ENCODE measurements at regions not wholly inside any gene's neighbourhood (a gene's known extent, or its start where the extent isn't known, plus 50 kb on each side); places are given as distances from the start of the nearest gene placed in this dataset.

DNA sequence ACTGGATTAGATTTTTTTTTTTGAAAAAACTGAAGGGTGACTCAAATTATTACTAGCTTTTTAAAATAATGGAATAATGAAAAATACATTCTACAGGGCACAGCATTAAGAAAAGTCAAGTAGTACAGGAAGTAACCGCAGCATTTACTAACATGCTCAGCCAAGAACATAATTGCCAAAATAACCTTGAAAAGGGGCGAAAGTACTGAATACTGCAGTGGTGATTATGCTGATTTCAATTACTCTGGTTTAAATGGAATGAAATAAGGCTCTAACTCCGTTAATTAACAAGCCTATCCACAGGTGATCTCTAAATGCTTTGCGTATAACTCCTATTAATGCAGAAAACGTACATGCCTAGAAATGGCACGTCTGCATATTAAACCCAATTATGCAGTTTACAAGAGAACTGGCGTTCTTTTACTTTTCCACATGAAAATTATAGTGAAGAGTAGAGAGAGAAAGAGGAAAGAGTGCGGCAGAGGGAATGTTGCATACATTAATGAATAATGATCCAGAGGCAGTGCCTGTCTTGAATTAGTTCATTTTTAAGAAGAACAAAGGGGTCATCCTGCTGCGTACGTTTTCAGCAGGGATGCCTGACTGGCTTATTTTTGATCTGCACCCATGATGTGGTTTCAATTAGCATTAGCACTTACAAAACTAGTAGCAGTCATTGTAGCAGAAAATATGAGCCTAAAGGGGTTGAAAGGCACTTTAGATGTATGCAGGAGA is 612.4 kb downstream of the NYAP2 start:
- TF ChIP-seq, protein P1, sequence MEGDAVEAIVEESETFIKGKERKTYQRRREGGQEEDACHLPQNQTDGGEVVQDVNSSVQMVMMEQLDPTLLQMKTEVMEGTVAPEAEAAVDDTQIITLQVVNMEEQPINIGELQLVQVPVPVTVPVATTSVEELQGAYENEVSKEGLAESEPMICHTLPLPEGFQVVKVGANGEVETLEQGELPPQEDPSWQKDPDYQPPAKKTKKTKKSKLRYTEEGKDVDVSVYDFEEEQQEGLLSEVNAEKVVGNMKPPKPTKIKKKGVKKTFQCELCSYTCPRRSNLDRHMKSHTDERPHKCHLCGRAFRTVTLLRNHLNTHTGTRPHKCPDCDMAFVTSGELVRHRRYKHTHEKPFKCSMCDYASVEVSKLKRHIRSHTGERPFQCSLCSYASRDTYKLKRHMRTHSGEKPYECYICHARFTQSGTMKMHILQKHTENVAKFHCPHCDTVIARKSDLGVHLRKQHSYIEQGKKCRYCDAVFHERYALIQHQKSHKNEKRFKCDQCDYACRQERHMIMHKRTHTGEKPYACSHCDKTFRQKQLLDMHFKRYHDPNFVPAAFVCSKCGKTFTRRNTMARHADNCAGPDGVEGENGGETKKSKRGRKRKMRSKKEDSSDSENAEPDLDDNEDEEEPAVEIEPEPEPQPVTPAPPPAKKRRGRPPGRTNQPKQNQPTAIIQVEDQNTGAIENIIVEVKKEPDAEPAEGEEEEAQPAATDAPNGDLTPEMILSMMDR (IDR thresholded peaks at IDR 0.05) = no peak
- H3K36me3 ChIP-seq = no peaks in the 10 kb centered on the region
- H3K4me1 ChIP-seq = no peaks in the 10 kb centered on the region
- no peak for DNase-seq
- intact Hi-C loops (cut with DNase I) = no loop called here
- H3K27ac ChIP-seq = no peak overlapping the region
- no peak overlapping the region for H3K4me3 ChIP-seq
- no peaks in the 10 kb centered on the region for H3K27me3 ChIP-seq
- H3K9ac ChIP-seq (ENCODE audit: low read depth in 2 of 2, low read length in 2 of 2) = no peak overlapping the region
- no peaks in the 10 kb centered on the region for H3K9me3 ChIP-seq

GRCh38 chr2:226002438-226002837 is 602.9 kb downstream of the NYAP2 start:
- no peak overlapping the region for H3K9ac ChIP-seq (ENCODE audit: low read depth in 2 of 2, low read length in 2 of 2)
- no peaks in the 10 kb centered on the region for H3K4me1 ChIP-seq
- no peaks in the 10 kb centered on the region for H3K36me3 ChIP-seq
- no peaks in the 10 kb centered on the region for H3K9me3 ChIP-seq
- intact Hi-C loops (cut with DNase I) = no loop called here
- no peak overlapping the region for H3K4me3 ChIP-seq
- TF ChIP-seq, protein P1 (IDR thresholded peaks at IDR 0.05) = no peak
- H3K27me3 ChIP-seq = no peaks in the 10 kb centered on the region
- no peak overlapping the region for H3K27ac ChIP-seq
- no peak for DNase-seq

DNA sequence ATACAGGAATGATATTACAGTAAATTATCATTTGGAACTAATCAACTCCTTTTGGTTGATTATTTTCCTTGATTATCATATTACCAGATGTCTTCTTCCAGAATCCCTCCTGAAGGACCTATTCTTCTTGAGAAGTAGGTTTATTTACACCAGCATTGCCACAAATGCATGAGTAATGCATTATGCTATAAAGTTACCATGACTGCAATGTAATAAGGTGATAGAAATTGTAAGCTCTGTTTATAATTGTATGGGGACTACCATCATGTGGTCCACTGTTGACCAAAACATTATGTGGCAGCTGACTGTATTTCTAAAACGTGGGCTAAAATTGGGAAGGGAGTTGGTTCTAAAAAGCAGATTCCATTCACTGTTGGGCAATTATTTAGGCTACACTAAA is 602.2 kb downstream of the NYAP2 start:
- Histone ChIP-seq H3K9ac (ENCODE audit: low read depth in 2 of 2, low read length in 2 of 2) (no peak overlapping the region), H3K4me1 (no peaks in the 10 kb centered on the region), H3K27me3 (no peaks in the 10 kb centered on the region), H3K9me3 (no peaks in the 10 kb centered on the region), H3K4me3 (no peak overlapping the region), H3K36me3 (no peaks in the 10 kb centered on the region), H3K27ac (no peak overlapping the region)
- intact Hi-C loops (cut with DNase I) = no loop called here
- no peak for DNase-seq
- TF ChIP-seq, protein P1 (IDR thresholded peaks at IDR 0.05) = no peak

DNA sequence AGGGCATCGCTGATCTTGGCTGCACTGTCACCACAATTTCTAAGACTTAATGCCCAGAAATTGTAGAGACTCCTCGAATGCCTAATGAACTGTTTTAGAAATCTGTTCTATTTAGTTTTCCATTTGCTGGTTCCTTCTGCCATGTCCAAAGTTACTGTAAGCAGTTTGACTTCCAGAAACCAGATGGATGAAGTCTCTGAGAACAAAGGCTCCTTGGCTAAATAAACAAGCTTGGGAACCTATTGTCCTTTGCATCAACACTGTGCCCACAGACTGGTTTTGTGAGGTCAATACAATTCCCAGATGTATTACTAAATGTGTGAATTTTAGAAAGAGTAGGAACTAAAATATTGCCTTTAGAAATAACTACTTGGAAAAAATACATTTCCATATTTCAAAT is 600.2 kb downstream of the NYAP2 start:
- no peaks in the 10 kb centered on the region for H3K4me1 ChIP-seq
- no peak for DNase-seq
- no peaks in the 10 kb centered on the region for H3K27me3 ChIP-seq
- H3K27ac ChIP-seq = no peak overlapping the region
- H3K36me3 ChIP-seq = no peaks in the 10 kb centered on the region
- H3K9ac ChIP-seq (ENCODE audit: low read depth in 2 of 2, low read length in 2 of 2) = no peak overlapping the region
- no peak overlapping the region for H3K4me3 ChIP-seq
- intact Hi-C loops (cut with DNase I) = no loop called here
- TF ChIP-seq, protein P1 (IDR thresholded peaks at IDR 0.05) = no peak
- H3K9me3 ChIP-seq = no peaks in the 10 kb centered on the region

DNA sequence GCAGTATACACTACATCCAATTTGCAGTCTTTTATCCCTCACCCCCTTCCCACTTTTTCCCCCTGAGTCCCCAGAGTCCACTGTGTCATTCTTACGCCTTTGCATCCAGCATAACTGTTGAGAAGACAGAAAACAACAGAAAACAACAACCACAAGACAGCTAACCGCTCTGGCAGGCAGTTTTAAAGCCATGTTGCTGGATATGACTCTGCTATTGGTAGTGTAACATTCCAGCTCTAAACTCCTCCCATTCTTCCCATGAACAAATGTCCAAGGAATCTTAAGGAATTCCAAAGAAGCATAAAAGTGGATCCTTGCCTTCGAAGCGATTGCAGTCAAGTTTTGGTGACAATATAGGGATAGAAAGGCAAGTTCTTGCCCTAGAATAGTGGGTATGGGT is 599.1 kb downstream of the NYAP2 start:
- TF ChIP-seq, protein P1 (IDR thresholded peaks at IDR 0.05) = no peak
- Histone ChIP-seq H3K9me3 (no peaks in the 10 kb centered on the region), H3K36me3 (no peaks in the 10 kb centered on the region), H3K27me3 (no peaks in the 10 kb centered on the region), H3K9ac (ENCODE audit: low read depth in 2 of 2, low read length in 2 of 2) (no peak overlapping the region), H3K27ac (no peak overlapping the region), H3K4me1 (no peaks in the 10 kb centered on the region), H3K4me3 (no peak overlapping the region)
- intact Hi-C loops (cut with DNase I) = no loop called here
- DNase-seq = no peak
